ENCODE measurements at regions not wholly inside any gene's neighbourhood (a gene's known extent, or its start where the extent isn't known, plus 50 kb on each side); places are given as distances from the start of the nearest gene placed in this dataset.

DNA sequence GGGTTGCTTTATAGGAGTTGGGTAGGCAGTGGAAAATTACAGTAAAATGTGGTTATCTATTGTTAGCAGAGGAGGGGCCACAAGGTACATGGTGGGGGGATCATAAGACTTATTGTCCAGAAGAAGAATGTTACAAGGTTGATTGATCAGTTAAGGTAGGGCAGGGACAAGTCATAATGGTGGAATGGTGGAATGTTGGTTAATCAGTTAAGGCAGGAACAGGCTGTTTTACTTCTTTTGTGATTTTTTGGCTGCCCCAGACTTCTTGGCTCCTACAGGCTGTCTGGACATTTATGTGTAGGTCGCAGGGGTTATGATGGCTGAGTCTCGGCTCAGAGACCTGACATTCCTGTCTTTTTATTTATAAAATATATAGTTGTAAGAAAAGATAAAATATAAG, 2277.1 kb downstream of the TP53TG3F start:
- DNase-seq = no peak

GRCh38 chr16:35737076-35737475, 2277.7 kb downstream of the TP53TG3F start:
- DNase-seq = no peak

DNA sequence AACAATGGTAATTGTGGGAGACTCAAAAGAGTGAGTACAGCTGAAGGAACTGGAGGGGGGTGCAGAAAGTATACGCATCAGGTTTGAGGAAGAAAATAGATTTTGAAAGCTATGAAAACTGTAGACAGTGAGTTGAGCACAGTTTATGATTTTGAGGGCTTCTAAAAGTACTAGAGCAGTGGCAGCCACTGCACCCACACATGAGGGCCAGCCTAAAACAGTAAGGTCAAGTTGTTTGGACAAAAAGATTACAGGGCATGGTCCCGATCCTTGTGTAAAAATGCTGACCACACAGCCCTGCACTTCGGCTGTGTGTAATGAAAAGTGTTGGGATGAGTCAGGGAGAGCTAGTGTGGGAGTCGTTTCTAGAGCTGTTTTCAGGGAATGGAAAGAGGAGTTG, 2282.1 kb downstream of the TP53TG3F start:
- DNase-seq = no peak

GRCh38 chr16:35743101-35743692, 2283.8 kb downstream of the TP53TG3F start:
- no peak for DNase-seq

GRCh38 chr16:35744084-35744483, 2284.7 kb downstream of the TP53TG3F start:
- DNase-seq = no peak

DNA sequence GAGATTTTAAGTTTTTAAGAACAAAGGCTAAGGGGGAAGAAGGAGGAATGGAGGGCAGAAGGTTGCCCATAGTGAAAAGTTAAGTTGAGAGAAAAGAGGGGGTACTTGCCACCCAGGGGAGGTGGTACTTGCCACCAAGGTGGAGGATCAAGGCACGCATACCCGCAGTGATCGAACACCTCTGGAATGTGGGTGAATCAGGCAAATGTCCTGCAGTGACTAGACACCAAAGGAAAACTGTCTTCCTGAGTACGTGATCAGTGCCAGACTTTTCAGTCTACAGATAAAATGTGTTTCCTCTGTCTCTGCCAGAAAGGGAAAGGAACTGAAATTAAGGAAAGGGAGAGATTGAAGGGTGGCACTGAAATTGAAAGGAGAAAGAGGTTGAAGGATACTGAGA, 2285.3 kb downstream of the TP53TG3F start:
- DNase-seq = no peak

GRCh38 chr16:35745191-35745590, 2285.8 kb downstream of the TP53TG3F start:
- DNase-seq = no peak

GRCh38 chr16:35745821-35746248, 2286.4 kb downstream of the TP53TG3F start:
- no peak for DNase-seq

GRCh38 chr16:35746281-35746962, 2287.0 kb downstream of the TP53TG3F start:
- DNase-seq = no peak

GRCh38 chr16:35746963-35747657, 2287.7 kb downstream of the TP53TG3F start:
- DNase-seq = no peak

DNA sequence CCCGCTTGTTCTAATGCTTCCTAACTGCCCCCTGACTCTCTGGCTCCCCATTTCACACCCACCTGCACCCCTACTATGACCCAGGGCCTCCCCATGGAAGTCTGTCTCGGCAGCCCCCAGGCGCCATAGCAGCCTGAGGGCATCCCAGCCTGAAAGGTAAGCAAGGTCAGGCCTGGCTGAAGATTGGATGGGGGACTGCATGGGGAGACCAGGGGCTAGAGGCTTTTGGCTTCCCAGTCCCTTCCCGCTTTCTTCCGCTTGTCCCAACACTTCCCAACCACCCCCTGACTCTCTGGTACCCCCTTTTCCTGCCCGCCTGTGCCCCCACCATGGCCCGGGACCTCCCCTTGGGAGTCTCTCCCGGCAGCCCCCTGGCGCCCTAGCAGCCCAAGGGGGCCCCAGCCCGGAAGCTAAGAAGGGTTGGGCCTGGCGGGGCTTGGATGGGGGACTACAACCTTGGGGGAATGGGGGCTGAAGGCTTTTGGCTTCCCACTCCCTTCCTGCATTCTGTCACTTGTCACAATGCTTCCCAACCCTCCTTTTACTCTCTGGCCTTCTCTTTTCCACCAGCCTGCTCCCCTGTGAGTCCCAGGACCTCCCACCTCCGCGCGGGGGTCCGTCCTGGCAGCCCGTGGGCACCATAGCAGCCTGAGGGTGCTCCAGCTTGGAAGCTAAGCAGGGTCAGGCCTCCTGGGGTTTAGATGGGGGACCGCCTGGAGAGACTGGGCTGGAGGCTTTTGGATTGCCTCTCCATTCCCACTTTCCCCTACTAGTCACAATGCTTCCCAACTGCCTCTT, 2288.4 kb downstream of the TP53TG3F start:
- no peak for DNase-seq

DNA sequence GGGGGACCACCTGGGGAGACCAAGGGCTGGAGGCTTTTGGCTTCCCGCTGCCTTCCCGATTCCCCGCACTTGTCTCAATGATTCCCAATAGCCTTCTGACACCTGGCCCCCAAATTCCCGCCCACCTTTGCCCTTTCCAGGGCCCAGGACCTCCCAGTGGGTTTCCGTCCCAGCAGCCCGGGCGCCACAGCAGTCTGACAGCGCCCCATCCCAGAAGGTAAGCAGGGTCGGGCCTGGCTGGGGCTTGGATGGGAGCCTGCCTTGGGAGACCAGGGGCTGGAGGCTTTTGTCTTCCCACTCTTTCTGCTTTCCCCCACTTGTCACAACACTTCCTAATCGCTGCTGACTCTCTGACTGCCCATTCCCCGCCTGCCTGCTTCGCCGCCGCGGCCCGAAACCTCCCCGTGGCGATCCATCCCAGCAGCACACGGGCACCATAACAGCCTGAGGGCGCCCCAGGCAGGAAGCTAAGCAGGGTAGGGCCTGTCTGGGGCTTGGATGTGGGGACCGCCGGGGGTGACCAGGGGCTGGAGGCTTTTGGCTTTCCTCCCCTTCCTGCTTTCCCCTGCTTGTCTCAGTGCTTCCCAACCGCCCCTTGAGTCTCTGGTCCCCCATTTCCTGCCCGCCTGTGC, 2289.3 kb downstream of the TP53TG3F start:
- DNase-seq = no peak

DNA sequence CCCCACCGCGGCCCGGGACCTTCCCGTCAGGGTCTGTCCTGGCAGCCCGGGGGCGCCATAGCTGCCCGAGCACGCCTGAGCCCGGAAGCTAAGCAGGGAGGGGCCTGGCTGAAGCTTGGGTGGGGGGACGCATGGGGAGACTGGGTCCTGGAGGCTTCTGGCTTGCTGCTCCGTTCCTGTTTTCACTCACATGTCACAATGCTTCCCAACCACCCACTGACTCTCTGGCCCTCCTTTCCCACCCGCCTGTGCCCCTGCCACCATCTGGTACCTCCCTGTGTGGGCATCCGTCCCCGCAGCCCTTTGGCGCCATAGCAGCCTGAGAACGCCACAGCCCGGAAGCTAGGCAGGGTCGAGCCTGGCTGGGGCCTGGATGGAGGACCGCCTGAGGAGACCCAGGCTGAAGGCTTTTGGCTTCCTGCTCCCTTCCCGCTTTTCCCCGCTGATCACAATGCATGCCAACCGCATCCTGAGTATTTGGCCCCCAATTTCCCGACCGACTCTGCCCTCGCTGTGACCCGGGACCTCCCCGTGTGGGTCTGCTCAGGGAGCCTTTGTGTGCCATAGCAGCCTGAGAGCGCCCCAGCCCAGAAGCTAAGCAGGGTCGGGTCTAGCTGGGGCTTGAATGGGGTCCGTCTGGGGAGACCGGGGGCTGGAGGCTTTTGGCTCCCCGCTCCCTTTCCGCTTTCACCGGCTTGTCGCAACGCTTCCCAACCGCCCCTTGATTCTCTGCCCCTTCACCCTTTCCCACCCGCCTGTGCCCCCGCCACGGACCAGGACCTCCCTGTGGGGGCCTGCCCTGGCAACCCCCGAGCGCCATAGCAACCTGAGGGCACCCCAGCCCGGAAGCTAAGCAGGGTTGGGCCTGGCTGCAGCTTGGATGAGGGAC, 2290.1 kb downstream of the TP53TG3F start:
- DNase-seq = no peak

DNA sequence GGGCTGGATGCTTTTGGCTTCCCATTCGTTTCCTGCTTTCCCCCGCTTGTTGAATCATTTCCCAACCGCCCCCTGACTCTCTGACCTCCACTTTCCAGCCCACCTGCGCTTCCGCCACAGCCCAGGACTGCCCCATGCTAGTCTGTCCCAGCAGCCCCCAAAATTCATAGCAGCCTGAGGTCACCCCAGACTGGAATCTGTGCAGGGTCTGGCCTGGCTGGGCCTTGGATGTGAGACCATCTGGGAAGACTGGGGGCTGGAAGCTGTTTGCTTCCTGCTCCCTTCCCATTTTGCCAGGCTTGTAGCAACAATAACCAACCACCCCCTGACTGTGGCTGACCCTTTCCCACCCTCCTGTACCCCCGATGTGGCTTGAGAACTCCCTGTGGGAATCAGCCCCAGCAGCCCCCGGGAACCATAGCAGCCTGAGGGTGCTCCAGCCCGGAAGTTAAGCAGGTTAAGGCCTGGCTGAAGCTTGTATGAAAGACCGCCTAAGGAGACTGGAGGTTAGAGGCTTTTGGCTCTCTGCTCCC, 2290.8 kb downstream of the TP53TG3F start:
- DNase-seq = no peak

GRCh38 chr16:35750701-35751104, 2291.3 kb downstream of the TP53TG3F start:
- DNase-seq = no peak

GRCh38 chr16:35751191-35751941, 2292.0 kb downstream of the TP53TG3F start:
- no peak for DNase-seq

GRCh38 chr16:35752012-35752772, 2292.8 kb downstream of the TP53TG3F start:
- no peak for DNase-seq

DNA sequence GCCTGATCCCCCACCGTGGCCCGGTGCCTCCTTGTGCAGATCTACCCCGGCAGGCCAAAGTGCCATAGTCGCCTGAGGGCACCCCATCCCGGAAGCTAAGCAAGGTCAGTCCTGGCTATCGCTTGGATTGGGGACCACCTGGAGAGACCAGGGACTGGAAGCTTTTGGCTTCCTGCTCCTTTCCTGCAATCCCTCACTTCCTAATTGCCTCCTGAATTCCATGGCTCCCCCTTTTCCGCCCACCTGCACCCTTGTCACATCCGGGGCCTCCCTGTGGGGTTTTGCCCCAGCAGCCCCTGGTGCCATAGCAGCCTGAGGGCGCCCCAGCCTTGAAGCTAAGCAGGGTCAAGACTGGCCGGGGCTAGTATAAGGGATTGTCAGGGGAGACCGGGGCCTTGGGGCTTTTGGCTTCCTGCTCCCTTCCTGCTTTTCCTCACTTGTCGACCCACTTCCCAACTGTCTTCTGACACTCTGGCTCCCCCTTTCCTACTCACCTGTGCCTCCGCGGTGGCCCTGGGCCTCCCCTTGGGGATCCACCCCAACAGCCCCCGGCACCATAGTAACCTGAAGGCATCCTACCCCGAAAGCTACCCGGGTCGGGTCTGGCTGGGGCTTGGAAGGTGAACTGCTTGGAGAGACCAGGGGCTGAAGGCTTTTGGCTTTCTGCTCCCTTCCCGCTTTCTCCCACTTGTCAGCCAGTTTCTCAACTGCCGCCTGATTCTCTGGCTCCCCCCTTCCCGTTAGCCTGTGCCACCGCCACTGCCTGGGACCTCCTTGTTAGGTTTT, 2293.6 kb downstream of the TP53TG3F start:
- no peak for DNase-seq

Measured in GDM1 (cell line).